A172 (cell line): ENCODE measurements at regions not wholly inside any gene's neighbourhood (a gene's known extent, or its start where the extent isn't known, plus 50 kb on each side); places are given as distances from the start of the nearest gene placed in this dataset.
A peak's percentile ranks its signal among the peaks of the same experiment; 100 is the strongest.

Experiments
- DNase-seq: peaks from one replicate; pipeline ENCODE4 v3.0.0-alpha.2; 2015; ENCODE audit warnings: low spot score

DNA sequence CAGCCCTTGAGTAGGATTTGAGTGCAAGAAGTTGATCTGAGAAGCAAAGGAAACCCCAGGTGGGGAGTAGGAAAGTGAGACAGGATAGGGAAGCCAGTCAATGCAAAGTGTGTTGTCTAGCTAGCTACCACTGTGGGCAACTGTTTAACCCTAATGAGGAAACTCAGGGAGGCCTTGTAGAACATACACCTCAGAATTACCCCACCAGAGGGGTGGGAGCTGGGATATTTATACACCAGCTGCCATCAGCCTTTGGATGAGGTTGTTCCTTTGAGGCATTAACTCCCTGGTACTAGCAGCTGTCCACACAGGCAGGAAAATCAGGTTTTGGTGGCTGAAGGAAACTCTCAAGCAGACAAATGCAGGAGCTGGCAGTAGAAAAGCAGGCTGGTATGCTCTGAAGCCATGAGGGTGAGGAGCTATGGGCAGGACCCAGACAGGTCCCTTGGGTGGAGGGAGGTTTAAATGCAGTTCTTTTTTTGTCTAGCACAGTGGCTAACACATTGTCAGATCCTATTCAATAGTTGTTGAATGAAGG is 60.1 kb upstream of the ARID5B start:
- no peak for DNase-seq

DNA sequence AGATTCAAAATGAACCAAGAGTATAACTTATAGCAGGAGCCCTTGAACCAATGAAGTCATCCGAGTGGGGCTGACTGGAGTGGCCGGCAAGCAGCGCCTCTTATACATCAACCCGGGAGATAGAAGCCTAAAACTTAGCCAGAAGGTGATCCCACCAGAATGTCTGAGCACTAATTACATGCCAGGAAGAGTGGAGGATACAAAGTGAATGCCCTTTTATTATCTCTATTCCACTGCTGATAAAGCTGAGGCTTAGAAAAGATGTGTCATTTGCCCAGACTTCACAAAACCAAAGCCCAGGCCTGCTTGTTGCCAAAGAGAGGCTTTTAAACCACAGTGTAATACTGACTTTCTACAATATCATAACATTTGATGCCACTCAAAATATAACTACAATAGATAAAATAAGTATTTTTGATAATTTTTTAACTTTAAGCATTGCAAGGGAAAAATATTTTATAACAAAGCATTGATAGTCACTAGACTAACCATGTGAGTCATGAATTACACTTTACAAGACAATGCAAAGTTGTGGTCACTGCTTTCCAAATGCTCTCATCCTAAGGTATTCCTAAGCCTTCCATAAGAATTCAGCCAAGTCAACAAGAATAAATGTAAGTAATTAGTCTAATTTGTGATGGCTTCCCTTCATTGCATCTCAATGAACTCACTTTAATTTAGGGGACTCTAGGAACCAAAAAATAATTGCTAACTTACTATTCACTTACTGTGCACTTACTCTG is 58.6 kb upstream of the ARID5B start:
- DNase-seq: peak; percentile 85

DNA sequence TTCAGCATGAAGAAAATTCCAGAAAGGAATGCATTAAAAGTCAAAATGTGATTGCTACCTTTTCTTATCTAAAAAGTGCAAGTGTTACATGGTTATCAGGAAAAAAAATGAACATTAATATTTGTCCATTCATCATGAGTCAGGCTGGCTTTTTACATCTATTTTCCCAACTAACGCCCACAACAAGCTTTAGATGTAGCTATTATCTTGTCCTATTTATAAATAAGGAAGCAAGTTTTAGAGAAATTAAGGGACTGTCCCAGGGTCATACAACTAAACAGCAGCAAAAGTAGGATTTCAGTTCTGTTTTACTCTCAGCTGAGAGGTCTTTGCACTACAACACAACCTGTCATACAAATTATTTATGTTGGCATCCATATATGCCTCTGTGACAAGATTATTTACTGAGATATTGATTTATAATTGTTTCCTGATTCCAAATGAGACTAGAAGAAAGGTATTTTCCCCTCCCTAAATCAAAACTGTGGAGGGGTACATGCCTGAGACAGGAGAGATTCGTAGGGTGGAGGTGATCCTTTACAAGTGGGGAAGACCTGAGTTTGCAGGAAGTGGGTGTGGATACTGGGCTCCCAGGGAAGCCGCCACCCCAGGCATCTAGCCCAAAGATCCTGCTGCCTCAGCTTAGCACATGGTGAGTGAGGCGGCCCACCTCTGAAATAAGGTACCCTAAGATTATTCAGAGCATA is 57.2 kb upstream of the ARID5B start:
- no peak for DNase-seq

DNA sequence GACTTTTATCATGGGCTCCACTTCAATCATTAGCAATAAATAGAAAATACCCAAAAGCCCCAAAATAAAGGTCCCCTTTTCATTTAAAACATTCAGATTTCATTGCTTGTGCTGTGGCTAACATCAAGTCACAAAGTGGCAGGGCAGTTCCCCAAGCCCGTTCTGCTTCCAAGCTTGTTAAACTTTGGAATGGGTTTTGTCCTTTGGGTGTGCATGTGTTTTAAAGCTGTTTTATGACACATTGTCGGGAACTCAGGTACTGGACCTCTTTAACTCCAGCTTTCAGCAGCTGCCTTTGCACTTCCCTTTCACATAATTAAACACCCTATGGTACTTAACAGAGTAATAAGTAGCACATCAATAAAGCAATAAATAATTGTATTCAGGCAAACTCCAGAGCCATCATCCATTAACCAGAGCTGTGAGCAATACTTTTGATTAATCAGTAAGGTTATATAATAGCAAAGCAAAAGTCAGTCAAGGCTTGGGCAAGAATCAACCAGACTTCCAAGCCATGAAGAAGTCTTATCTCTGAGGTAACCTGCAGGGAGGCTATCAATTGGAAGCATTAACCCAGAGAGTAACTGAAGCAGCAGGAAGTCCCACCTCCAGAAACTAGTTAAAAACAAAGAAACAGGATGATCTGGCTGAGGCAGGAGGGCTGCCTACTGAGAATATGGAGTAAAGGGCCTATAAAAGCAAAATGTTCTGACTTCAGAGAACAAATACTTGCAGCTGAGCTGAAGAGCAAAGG is 56.1 kb upstream of the ARID5B start:
- DNase-seq: no peak

DNA sequence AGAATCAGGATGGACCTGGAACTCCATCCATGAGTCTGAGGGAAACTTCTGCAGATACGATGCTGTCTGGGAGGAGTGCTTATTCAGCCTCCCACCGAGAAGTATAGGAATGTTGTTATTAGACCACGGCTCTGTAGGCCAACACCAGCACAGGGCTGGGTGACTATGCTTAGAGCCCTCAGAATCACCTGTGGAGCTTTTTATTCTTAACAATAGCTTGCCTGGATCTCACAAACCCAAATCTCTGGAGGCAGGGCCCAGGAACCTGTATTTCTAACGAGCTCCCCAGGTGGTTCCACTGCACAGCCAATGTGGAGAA is 55.6 kb upstream of the ARID5B start:
- DNase-seq: no peak

DNA sequence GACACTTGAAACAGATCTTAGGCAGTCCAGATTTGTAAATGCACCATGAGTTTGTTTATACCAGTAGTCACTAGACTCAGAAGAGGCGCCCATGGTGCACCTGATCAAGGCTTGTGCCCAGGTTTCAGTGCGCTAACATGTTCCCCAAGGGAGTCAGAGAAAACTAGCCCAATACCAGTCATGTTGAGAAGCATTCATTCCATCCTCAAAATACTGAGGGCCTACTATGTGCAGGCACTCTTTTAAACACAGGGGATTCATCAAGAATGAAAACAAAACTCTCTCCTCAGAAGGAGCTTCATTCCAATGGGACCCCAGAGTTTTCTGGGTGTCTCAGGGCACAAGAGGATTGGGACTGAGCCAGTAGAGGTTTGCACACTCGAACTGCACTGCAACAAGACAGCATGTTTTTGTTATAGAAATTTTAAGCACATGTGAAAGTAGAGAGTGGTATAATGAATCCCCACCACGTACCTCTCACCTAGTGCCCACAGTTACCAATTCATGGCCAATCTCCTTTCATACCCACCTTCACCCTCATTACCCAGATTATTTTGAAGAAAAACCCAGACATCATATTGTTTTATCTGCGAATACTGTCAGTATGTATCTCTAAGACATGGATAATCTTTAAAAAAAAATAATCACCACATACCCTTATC is 55.0 kb upstream of the ARID5B start:
- DNase-seq: no peak

DNA sequence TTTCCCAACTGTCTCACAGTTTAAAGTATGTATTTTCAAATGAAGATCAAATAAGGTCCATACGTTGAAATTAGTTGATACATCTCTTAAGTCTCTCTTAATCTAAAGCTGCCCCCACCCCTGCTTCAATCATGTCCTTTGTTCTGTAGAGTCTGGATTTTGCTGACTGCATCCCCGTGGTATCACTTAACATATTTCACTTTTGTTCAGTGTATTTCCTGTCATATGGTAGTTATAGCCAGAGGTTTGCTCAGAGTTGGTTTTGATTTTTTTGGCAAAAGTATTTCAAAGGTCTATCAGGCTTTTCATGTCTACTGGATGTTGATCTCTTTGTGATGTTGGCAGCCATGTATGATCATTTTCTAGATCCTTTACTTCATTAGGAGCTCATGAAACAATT is 54.4 kb upstream of the ARID5B start:
- no peak for DNase-seq

DNA sequence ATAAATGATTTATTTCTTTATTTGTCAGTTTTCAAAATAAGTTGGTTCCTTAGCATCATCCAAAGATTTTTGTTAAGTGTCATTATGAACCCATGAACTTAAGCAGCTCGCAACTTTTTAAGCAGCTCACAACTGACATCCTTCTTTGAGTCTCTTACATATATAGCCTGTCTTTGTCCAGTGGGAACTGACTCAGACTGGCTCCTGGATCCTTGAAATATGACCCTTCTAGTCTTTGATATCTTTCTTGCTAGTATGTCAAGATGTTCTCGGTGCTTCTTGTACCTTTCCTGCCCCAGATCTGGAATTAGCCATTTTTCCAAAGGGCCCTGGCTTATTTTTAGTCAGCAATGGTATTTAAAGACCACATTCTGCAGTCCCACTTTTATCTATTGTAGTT is 53.9 kb upstream of the ARID5B start:
- DNase-seq: no peak

DNA sequence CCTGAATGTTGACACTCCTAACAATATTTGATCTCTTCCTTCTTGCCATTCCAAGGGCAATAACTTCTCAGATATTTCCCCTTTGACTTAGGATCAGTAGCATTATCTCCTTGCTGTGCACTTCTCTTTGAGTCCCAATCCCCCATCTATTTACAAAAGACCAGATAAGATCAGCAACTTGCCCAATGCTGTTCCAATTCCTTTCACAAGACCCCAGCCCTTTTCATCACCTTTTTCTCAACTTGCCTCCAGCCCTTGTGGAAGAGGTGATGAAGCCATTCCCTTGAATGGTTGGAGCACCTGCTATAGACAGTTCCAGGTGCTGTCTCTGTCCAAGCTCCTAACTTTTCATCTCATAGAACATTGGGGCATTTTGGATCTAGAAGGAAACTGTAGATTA is 51.1 kb upstream of the ARID5B start:
- no peak for DNase-seq
